Inferior parietal cortex (tissue), 1 donor: ENCODE measurements at regions not wholly inside any gene's neighbourhood (a gene's known extent, or its start where the extent isn't known, plus 50 kb on each side); places are given as distances from the start of the nearest gene placed in this dataset.
A peak's percentile ranks its signal among the peaks of the same experiment; 100 is the strongest.
"Not testable (repeated sequence)": the region's sequence is repeated elsewhere in the genome, so short reads cannot be mapped to it uniquely, and the experiment has no call there.

Source experiments
- DNase-seq: peaks from one replicate; pipeline ENCODE4 v3.0.0-alpha.2; 2016; ENCODE audit errors: extremely low spot score

- not testable (repeated sequence) for DNase-seq
These were observed 187.2 kb downstream of the LMLN start for GRCh38 chr3:198147213-198147612.

DNA sequence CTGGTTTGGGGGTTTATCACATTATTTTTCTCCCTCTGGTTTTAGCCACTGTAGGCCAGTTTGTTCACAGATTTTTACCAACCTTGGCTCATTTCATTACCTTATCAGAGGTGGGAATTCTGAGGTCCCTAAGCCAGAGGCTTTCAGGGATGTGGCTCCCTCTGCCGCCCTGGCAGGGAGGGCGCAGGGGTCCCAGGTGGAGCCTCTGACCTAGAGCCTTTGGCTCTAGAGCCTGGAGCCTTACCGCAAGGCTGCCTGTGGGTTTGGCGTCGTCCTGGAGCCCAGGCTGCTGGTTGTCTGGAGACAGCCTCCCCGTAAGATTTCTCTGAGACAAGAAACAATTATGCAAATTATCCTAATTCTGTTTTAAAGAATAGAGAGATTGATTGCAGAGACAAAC is 188.0 kb downstream of the LMLN start:
- DNase-seq: not testable (repeated sequence)

DNA sequence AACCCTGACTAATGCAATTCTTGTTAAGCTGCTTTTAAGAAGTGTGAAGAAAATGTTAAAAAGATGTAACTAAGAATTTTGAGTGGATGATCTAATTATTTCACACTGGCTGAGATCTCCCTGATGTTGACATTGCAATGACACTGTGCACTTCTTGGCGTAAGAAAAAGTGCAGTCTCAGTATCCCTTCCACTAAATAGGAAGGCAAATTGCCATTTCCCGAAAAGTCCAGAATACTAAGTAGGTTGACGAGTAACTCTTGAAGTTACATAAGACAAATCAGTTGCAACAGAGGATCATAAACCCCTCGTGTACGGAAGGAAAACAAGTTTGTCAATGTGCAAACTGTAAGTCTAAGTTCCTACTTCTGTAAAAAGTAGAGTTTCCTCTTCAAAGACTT is 189.9 kb downstream of the LMLN start:
- peak; percentile 34 for DNase-seq

GRCh38 chr3:198151867-198152266 is 191.8 kb downstream of the LMLN start:
- DNase-seq: not testable (repeated sequence)

GRCh38 chr3:198155771-198156170 is 195.8 kb downstream of the LMLN start:
- DNase-seq: not testable (repeated sequence)

DNA sequence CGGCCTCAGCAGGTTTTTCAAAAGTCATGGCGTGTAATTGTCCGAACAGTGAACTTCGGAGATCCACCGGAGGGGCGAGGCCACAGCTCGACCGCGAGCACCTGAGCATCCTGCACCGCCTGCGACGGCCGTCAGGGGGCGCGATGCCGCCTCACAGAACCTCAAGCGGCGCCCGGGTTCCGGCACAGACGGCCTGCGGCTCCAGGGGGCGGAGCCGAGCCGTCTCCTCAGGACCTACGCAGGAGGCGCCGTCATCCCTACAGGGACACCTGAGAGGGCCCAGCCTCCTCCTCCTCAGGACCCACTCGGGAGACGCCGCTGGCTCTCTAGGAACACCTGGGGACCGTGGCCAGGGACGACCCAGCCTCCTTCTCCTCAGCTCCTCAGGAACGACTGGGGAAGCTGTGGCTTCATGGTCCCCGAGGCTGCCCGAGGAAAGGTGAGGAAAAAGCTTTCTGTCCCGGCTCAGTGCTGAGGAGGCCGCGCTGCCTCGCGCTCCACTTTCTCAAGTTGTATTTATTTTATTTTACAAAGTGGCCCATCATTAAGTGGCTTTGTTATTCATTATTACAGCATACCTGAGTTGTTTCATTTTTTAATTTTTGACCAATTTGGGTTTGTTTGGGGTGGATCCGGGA is 197.3 kb downstream of the LMLN start:
- DNase-seq: not testable (repeated sequence)

DNA sequence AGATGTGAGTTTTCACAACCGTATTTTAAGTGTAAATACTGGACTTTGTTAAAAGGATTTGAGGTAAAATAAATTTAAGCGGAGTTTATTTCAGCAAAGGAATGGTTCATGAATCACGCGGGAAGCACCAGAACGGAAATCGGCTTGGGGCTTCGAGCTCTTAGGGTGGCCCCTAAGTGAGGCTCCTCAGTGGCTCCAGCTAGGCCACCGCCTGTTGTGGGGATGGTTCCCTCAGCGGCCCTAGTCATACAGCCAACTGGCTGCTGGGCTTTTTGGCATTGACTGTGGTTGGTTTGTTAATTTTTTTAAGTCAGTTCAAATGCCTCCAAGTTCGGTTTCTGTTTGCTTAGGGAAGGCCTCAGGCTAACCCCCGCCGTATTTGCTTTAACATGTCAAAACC is 198.0 kb downstream of the LMLN start:
- not testable (repeated sequence) for DNase-seq

DNA sequence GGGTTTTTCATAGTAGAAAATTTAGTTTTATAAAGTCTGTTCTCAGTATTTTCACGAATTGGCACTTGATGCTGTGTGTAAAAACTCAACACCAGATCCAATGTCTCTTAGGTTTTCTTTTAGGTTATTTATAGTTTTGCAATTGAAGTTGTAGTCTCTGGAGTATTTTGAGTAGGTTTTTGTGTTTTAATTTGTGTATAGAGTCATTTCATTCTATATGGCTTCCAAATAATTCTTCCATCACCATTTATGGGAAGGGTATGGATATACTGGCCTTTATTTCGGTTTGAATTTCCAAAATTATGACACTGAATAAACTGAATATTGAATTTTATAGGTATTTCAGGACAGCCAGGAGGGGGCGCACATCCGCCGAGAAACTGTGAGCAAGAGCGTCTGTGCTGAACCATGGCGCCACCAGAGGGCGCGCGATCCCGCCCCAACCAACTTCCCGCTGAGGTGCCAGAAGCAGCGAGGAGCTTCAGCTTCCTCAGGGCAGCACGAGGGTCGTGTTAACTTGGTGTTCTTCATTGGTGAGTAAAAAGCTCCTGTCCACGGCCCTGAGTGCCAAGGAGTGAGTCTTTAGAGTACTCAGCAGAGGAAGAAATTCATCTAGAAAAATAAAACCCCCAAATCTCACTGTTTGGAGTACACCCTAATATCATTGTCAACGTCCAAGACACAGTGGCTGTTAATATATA is 207.5 kb downstream of the LMLN start:
- peak; percentile 21 for DNase-seq

GRCh38 chr3:198170781-198171180 is 210.8 kb downstream of the LMLN start:
- DNase-seq: not testable (repeated sequence)

- not testable (repeated sequence) for DNase-seq
These were observed 213.1 kb downstream of the LMLN start for GRCh38 chr3:198173080-198173479.

- DNase-seq: not testable (repeated sequence)
These were observed 214.0 kb downstream of the LMLN start for GRCh38 chr3:198173929-198174574.
